B cell (primary cell): ENCODE measurements at regions not wholly inside any gene's neighbourhood (a gene's known extent, or its start where the extent isn't known, plus 50 kb on each side); places are given as distances from the start of the nearest gene placed in this dataset.

ENCODE experiments used
- ATAC-seq: fragments of 200-7000 bp; cut with Tn5 transposase; one replicate; pipeline ENCODE4 v1.10.0; 2021; ENCODE audit warnings: low read depth, mild to moderate bottlenecking, moderate number of reproducible peaks, moderate library complexity
- CTCF ChIA-PET: fragments of 350-600 bp; sonication (Branson Sonifier 250); formaldehyde crosslinking; loops from one replicate; lab custom pipeline; 2021; ENCODE audit warnings: antibody characterized with exemption, inconsistent platforms; lab: Charles Lee
- POLR2A ChIA-PET: fragments of 350-600 bp; sonication (Branson Sonifier 250); formaldehyde crosslinking; loops from one replicate; lab custom pipeline; 2021; ENCODE audit warnings: antibody characterized with exemption; lab: Charles Lee
- DNase-seq: peaks from one replicate; pipeline ENCODE4 v3.0.0; 2013
- H2AFZ ChIP-seq: 2 replicates; pipeline ENCODE4 v1.6.1; 2012; ENCODE audit warnings: mild to moderate bottlenecking, low read depth, low read length; ENCODE audit not compliant: insufficient read depth, poor library complexity, severe bottlenecking
- H3K27ac ChIP-seq, 2 donors: 1 replicate in 1 of 2; 2 replicates in 1 of 2; pipeline ENCODE4 v1.5.1; 2012 to 2013; ENCODE audit warnings: low read length in 2 of 2, mild to moderate bottlenecking in 2 of 2, moderate library complexity in 1 of 2
- H3K27me3 ChIP-seq, 4 experiments: fragments of 200-600 bp in 1 of 4; sonication (generic) in 1 of 4; replicated peaks in 1 of 4; 1 replicate in 2 of 4; 2 replicates in 2 of 4; pipeline versions ENCODE4 v1.6.1 to v1.7.0; 2013 to 2016; ENCODE audit warnings: low read length in 3 of 4, mild to moderate bottlenecking in 2 of 4, mixed read lengths in 1 of 4, moderate library complexity in 1 of 4; ENCODE audit not compliant: insufficient read depth in 4 of 4, control insufficient read depth in 3 of 4; ENCODE audit errors: control extremely low read depth in 1 of 4
- H3K36me3 ChIP-seq, 2 experiments: replicated peaks in 1 of 2; 1 replicate in 1 of 2; 2 replicates in 1 of 2; pipeline versions ENCODE4 v1.6.1 to v1.7.1; 2013; ENCODE audit warnings: low read length in 1 of 2; ENCODE audit not compliant: insufficient read depth in 2 of 2, control insufficient read depth in 1 of 2; ENCODE audit errors: control extremely low read depth in 1 of 2, extremely low read depth in 1 of 2
- H3K4me1 ChIP-seq, 2 donors: fragments of 200-600 bp in 1 of 2; sonication (generic) in 1 of 2; 1 replicate in 1 of 2; 2 replicates in 1 of 2; pipeline versions ENCODE4 v1.5.1 to v1.6.1; 2013 to 2017; ENCODE audit warnings: low read length in 2 of 2; ENCODE audit not compliant: control insufficient read depth in 2 of 2, insufficient read depth in 2 of 2
- H3K4me2 ChIP-seq: replicated peaks from 2 replicates; pipeline ENCODE3; 2012; ENCODE audit warnings: mild to moderate bottlenecking, low read depth, low read length; ENCODE audit not compliant: poor library complexity, severe bottlenecking
- H3K4me3 ChIP-seq, 5 experiments: fragments of 200-600 bp in 1 of 5; sonication (generic) in 1 of 5; 1 replicate in 3 of 5; 2 replicates in 2 of 5; pipeline versions ENCODE4 v1.5.1 to v1.7.0; 2011 to 2016; ENCODE audit warnings: low read length in 4 of 5, mild to moderate bottlenecking in 4 of 5, low read depth in 2 of 5, control low read depth in 1 of 5, moderate library complexity in 1 of 5; ENCODE audit not compliant: insufficient read depth in 1 of 5; ENCODE audit errors: control extremely low read depth in 1 of 5, extremely low read depth in 1 of 5
- H3K79me2 ChIP-seq: fragments of 200-600 bp; sonication (generic); one replicate; pipeline ENCODE4 v1.6.0; 2016; ENCODE audit warnings: low read length; ENCODE audit not compliant: control insufficient read depth, insufficient read depth
- H3K9ac ChIP-seq: fragments of 200-600 bp; sonication (generic); 2 replicates; pipeline ENCODE4 v1.6.1; 2017; ENCODE audit warnings: mild to moderate bottlenecking, low read length, moderate library complexity
- H3K9me3 ChIP-seq, 3 donors: one replicate each; pipeline versions ENCODE4 v1.6.1 to v1.7.1; 2013; ENCODE audit warnings: low read length in 2 of 3; ENCODE audit not compliant: control insufficient read depth in 2 of 3, insufficient read depth in 1 of 3; ENCODE audit errors: control extremely low read depth in 1 of 3
- H4K20me1 ChIP-seq: 2 replicates; pipeline ENCODE4 v1.6.0; 2012; ENCODE audit warnings: mild to moderate bottlenecking, low read length; ENCODE audit not compliant: insufficient read depth, control insufficient read depth, poor library complexity, severe bottlenecking
- H3K27ac Mint-ChIP-seq: one replicate; pipeline ENCODE4 v1.8.0; 2021; ENCODE audit warnings: mixed read lengths
- H3K27me3 Mint-ChIP-seq: one replicate; pipeline ENCODE4 v1.8.0; 2021; ENCODE audit warnings: mixed read lengths
- H3K4me1 Mint-ChIP-seq: one replicate; pipeline ENCODE4 v1.8.0; 2021; ENCODE audit warnings: mixed read lengths
- H3K4me3 Mint-ChIP-seq: one replicate; pipeline ENCODE4 v1.8.0; 2021; ENCODE audit warnings: mixed read lengths
- H3K9me3 Mint-ChIP-seq: one replicate; pipeline ENCODE4 v1.8.0; 2022; ENCODE audit warnings: mixed read lengths; ENCODE audit not compliant: insufficient read depth
- CTCF ChIP-seq: fragments of 200-600 bp; IDR thresholded peaks from one replicate; pipeline ENCODE4 v1.8.0; 2022; ENCODE audit warnings: antibody characterized with exemption, mild to moderate bottlenecking
- EZH2 ChIP-seq: IDR thresholded peaks from 2 replicates; pipeline ENCODE4 v1.6.1; 2012; ENCODE audit warnings: borderline replicate concordance, low read depth, mild to moderate bottlenecking, moderate library complexity, low read length; ENCODE audit not compliant: insufficient read depth, poor library complexity, severe bottlenecking
- WGBS: methylation state at CpG from one replicate; pipeline ENCODE4 v1.1.5; 2013; ENCODE audit warnings: missing lambda C conversion rate; ENCODE audit not compliant: insufficient coverage; 5-methylcytosine and 5-hydroxymethylcytosine counted together
- intact Hi-C: fragments of 100-400 bp; cut with micrococcal nuclease; formaldehyde crosslinking; loops from one replicate; pipeline ENCODE4 v1.10.0; 2022

- Histone ChIP-seq H3K4me2 (no peak overlapping the region), H3K9me3 (no peaks in the 10 kb centered on the region), H3K9ac (no peak overlapping the region), H3K4me3 (no peak overlapping the region), H3K27me3 (no peaks in the 10 kb centered on the region), H2AFZ (no peak overlapping the region), H3K4me1 (no peaks in the 10 kb centered on the region), H4K20me1 (no peaks in the 10 kb centered on the region), H3K27ac (no peak overlapping the region), H3K36me3 (no peaks in the 10 kb centered on the region), H3K79me2 (no peaks in the 10 kb centered on the region)
- Mint-ChIP-seq H3K9me3 (no peaks in the 10 kb centered on the region), H3K4me3 (no peak overlapping the region), H3K4me1 (no peaks in the 10 kb centered on the region), H3K27me3 (no peaks in the 10 kb centered on the region), H3K27ac (no peak overlapping the region)
- CTCF ChIA-PET = no interaction called here
- DNase-seq (no peak), ATAC-seq (no peak)
- WGBS = no CpG with 5 or more reads among the region's 1 CpG
- POLR2A ChIA-PET = no interaction called here
- no peak for TF ChIP-seq EZH2
- no peak for TF ChIP-seq CTCF
- intact Hi-C loops = no loop called here
Observed at GRCh38 chr2:22442051-22442450, 942.9 kb upstream of the KLHL29 start.

- ChIA-PET CTCF (no interaction called here), POLR2A (no interaction called here)
- DNase-seq (no peak), ATAC-seq (no peak)
- no peak overlapping the region for H3K4me3 ChIP-seq
- H3K27me3 ChIP-seq = no peaks in the 10 kb centered on the region
- H3K4me2 ChIP-seq = no peak overlapping the region
- intact Hi-C loops = no loop called here
- H4K20me1 ChIP-seq = no peaks in the 10 kb centered on the region
- no peak overlapping the region for H2AFZ ChIP-seq
- Mint-ChIP-seq H3K27me3 (no peaks in the 10 kb centered on the region), H3K27ac (no peak overlapping the region), H3K4me3 (no peak overlapping the region), H3K9me3 (no peaks in the 10 kb centered on the region), H3K4me1 (no peaks in the 10 kb centered on the region)
- H3K79me2 ChIP-seq = no peaks in the 10 kb centered on the region
- H3K36me3 ChIP-seq = no peaks in the 10 kb centered on the region
- TF ChIP-seq CTCF (no peak), EZH2 (no peak)
- H3K9ac ChIP-seq = no peak overlapping the region
- WGBS = no CpG with 5 or more reads among the region's 1 CpG
- no peaks in the 10 kb centered on the region for H3K4me1 ChIP-seq
- H3K27ac ChIP-seq = no peak overlapping the region
- H3K9me3 ChIP-seq = no peaks in the 10 kb centered on the region
Observed at GRCh38 chr2:22444281-22444680, 940.7 kb upstream of the KLHL29 start.
